ENCODE measurements at regions not wholly inside any gene's neighbourhood (a gene's known extent, or its start where the extent isn't known, plus 50 kb on each side); places are given as distances from the start of the nearest gene placed in this dataset.

GRCh38 chr2:21656330-21657075 is 532.7 kb downstream of the TDRD15 start:
- Histone ChIP-seq H3K9ac (no peak overlapping the region), H3K4me1 (no peaks in the 10 kb centered on the region), H3K4me2 (no peak overlapping the region), H3K4me3 (no peak overlapping the region), H3K36me3 (no peaks in the 10 kb centered on the region), H3K27ac (no peak overlapping the region), H4K20me1 (no peaks in the 10 kb centered on the region), H3K9me3 (replicated peaks in 1 of 11) (no peaks in the 10 kb centered on the region), H3K27me3 (no peaks in the 10 kb centered on the region)
- TF ChIP-seq Cebpa-rat (IDR thresholded peaks at IDR 0.05): no peak

- no peak overlapping the region for H3K27ac ChIP-seq
- H3K4me1 ChIP-seq: no peaks in the 10 kb centered on the region
- no peak overlapping the region for H3K4me2 ChIP-seq
- no peak for TF ChIP-seq Cebpa-rat (IDR thresholded peaks at IDR 0.05)
- H3K27me3 ChIP-seq: no peaks in the 10 kb centered on the region
- H3K36me3 ChIP-seq: no peaks in the 10 kb centered on the region
- H3K9me3 ChIP-seq (replicated peaks in 1 of 11): no peaks in the 10 kb centered on the region
- H3K4me3 ChIP-seq: no peak overlapping the region
- H3K9ac ChIP-seq: no peak overlapping the region
- no peaks in the 10 kb centered on the region for H4K20me1 ChIP-seq
These were observed 533.7 kb downstream of the TDRD15 start for GRCh38 chr2:21657445-21657844.

DNA sequence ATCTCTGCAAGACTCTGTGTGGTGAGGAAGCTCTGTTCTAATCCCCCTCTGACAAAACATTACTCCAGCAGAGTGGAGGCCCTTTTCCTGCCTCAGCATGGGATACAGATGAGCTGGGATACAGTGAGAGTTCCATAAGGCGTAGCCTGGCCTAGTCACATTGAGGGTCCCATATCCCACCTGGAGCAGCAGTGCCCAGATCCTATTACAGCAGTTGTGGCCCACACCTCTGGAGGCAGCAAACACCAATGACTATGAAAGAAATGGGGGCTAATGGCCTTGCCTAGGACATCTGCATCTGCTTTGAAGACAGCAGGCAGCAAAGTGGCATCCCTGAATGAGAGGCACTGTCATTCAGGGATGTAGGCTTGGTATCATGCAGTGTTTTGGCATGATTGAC is 534.5 kb downstream of the TDRD15 start:
- Histone ChIP-seq H3K27ac (no peak overlapping the region), H3K9me3 (replicated peaks in 1 of 11) (no peaks in the 10 kb centered on the region), H3K9ac (no peak overlapping the region)

GRCh38 chr2:21658907-21659477 is 535.2 kb downstream of the TDRD15 start:
- no peaks in the 10 kb centered on the region for H3K4me1 ChIP-seq
- TF ChIP-seq Cebpa-rat (IDR thresholded peaks at IDR 0.05): no peak
- H3K27me3 ChIP-seq: no peaks in the 10 kb centered on the region
- H3K27ac ChIP-seq: no peak overlapping the region
- H3K4me2 ChIP-seq: no peak overlapping the region
- H4K20me1 ChIP-seq: no peaks in the 10 kb centered on the region
- H3K9me3 ChIP-seq (replicated peaks in 1 of 11): no peaks in the 10 kb centered on the region
- no peak overlapping the region for H3K9ac ChIP-seq
- no peaks in the 10 kb centered on the region for H3K36me3 ChIP-seq
- no peak overlapping the region for H3K4me3 ChIP-seq

More for the DNA sequence above, 534.5 kb downstream of the TDRD15 start:
- no peak overlapping the region for H3K4me3 ChIP-seq
- no peak for TF ChIP-seq Cebpa-rat (IDR thresholded peaks at IDR 0.05)
- H4K20me1 ChIP-seq: no peaks in the 10 kb centered on the region
- no peak overlapping the region for H3K4me2 ChIP-seq
- H3K4me1 ChIP-seq: no peaks in the 10 kb centered on the region
- H3K27me3 ChIP-seq: no peaks in the 10 kb centered on the region
- H3K36me3 ChIP-seq: no peaks in the 10 kb centered on the region

DNA sequence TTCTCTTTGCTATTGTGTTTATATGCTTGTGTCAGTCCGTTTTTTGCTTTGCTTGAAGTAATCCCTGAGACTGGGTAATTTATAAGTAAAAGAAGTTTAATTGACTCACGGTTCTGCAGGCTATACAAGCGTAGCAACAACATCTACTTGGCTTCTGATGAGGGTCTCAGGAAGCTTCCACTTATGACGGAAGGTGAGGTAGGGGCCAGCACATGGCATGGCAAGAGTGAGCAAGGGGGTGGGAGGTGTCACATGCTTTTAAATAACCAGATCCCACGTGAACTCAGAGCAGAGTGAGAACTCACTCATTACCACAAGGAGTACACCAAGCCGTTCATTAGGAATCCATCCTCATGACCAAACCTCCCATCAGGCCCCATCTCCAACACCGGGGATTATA is 540.3 kb downstream of the TDRD15 start:
- no peak for TF ChIP-seq Cebpa-rat (IDR thresholded peaks at IDR 0.05)
- Histone ChIP-seq H3K4me2 (no peak overlapping the region), H4K20me1 (no peaks in the 10 kb centered on the region), H3K9ac (no peak overlapping the region), H3K9me3 (replicated peaks in 1 of 11) (no peaks in the 10 kb centered on the region), H3K27ac (no peak overlapping the region), H3K4me3 (no peak overlapping the region), H3K27me3 (no peaks in the 10 kb centered on the region), H3K36me3 (no peaks in the 10 kb centered on the region), H3K4me1 (no peaks in the 10 kb centered on the region)

DNA sequence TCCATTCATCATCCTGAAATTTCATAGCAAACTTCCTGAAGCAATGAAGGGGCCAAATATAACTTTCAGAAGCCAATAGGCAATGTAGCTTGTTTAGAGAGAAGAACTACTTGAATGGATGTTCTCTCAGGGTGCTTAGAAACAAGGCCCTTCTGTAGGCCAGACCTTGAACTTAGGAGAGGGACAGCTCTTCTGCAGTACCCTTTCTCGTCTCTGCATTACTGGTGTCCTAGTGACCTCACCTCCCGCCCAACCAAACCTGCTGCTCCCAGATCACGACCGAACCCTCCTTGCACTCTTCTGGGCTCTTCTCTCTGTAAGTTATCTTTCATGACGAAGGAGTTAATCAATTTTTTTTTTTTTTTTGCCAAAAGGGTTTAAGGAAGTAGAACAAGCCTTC is 543.9 kb downstream of the TDRD15 start:
- Histone ChIP-seq H3K9ac (no peak overlapping the region), H4K20me1 (no peaks in the 10 kb centered on the region), H3K4me2 (no peak overlapping the region), H3K9me3 (replicated peaks in 1 of 11) (no peaks in the 10 kb centered on the region), H3K27me3 (no peaks in the 10 kb centered on the region), H3K36me3 (no peaks in the 10 kb centered on the region), H3K4me1 (peaks cover 0 to 5% (median 0%) of the 10 kb centered on the region in 10 experiments; a peak in 1 of 20 replicates), H3K27ac (no peak overlapping the region), H3K4me3 (no peak overlapping the region)
- no peak for TF ChIP-seq Cebpa-rat (IDR thresholded peaks at IDR 0.05)

GRCh38 chr2:21668078-21668710 is 544.4 kb downstream of the TDRD15 start:
- Histone ChIP-seq H3K36me3 (no peaks in the 10 kb centered on the region), H3K4me1 (peaks cover 0 to 5% (median 0%) of the 10 kb centered on the region in 10 experiments; a peak in 1 of 20 replicates), H3K9ac (no peak overlapping the region), H3K27ac (no peak overlapping the region), H3K4me2 (no peak overlapping the region), H3K27me3 (no peaks in the 10 kb centered on the region), H3K4me3 (no peak overlapping the region), H4K20me1 (no peaks in the 10 kb centered on the region), H3K9me3 (replicated peaks in 1 of 11) (no peaks in the 10 kb centered on the region)
- no peak for TF ChIP-seq Cebpa-rat (IDR thresholded peaks at IDR 0.05)

- Histone ChIP-seq H3K9ac (no peak overlapping the region), H4K20me1 (no peaks in the 10 kb centered on the region), H3K36me3 (no peaks in the 10 kb centered on the region), H3K27me3 (no peaks in the 10 kb centered on the region), H3K4me2 (no peak overlapping the region), H3K4me1 (peaks cover 0 to 1% (median 0%) of the 10 kb centered on the region in 10 experiments; a peak in 1 of 20 replicates), H3K27ac (no peak overlapping the region), H3K9me3 (replicated peaks in 1 of 11) (peaks cover 0 to 8% (median 0%) of the 10 kb centered on the region in 11 experiments; a peak in 2 of 22 replicates), H3K4me3 (no peak overlapping the region)
- TF ChIP-seq Cebpa-rat (IDR thresholded peaks at IDR 0.05): no peak
These were observed 552.3 kb downstream of the TDRD15 start for GRCh38 chr2:21676041-21676440.

GRCh38 chr2:21676676-21677075 is 552.9 kb downstream of the TDRD15 start:
- no peaks in the 10 kb centered on the region for H4K20me1 ChIP-seq
- H3K36me3 ChIP-seq: no peaks in the 10 kb centered on the region
- peaks cover 0 to 8% (median 3%) of the 10 kb centered on the region in 11 experiments; a peak in 5 of 22 replicates for H3K9me3 ChIP-seq (replicated peaks in 1 of 11)
- no peak overlapping the region for H3K4me2 ChIP-seq
- no peak overlapping the region for H3K27ac ChIP-seq
- no peak for TF ChIP-seq Cebpa-rat (IDR thresholded peaks at IDR 0.05)
- H3K9ac ChIP-seq: no peak overlapping the region
- H3K27me3 ChIP-seq: no peaks in the 10 kb centered on the region
- H3K4me1 ChIP-seq: no peaks in the 10 kb centered on the region
- H3K4me3 ChIP-seq: no peak overlapping the region
